HCT116 (cell line): ENCODE measurements at regions not wholly inside any gene's neighbourhood (a gene's known extent, or its start where the extent isn't known, plus 50 kb on each side); places are given as distances from the start of the nearest gene placed in this dataset.

ENCODE experiments used
- ATAC-seq: fragments of 200-7000 bp; cut with Tn5 transposase; 2 replicates; pipeline ENCODE4 v1.9.1; 2020; ENCODE audit warnings: mild to moderate bottlenecking, moderate library complexity
- BruUV-seq: library from RNA; stranded (reverse); fragments of 400-500 nt; replicated peaks from 2 replicates; lab custom pipeline; 2021; lab: Mats Ljungman, UMichigan
- CTCF ChIA-PET: fragments of 300-600 bp; sonication (Branson Sonifier 250); formaldehyde crosslinking; loops from one replicate; lab custom pipeline; 2021; ENCODE audit warnings: antibody characterized with exemption; lab: Charles Lee
- POLR2A ChIA-PET: fragments of 300-600, 350-600 bp; sonication (Branson Sonifier 250); formaldehyde crosslinking; loops from one replicate; lab custom pipeline; 2021; ENCODE audit warnings: antibody characterized with exemption; lab: Charles Lee
- RAD21 ChIA-PET, 2 experiments: fragments of 300-600 bp; sonication (Branson Sonifier 250); formaldehyde crosslinking; loops; one replicate each; lab custom pipeline; 2023; ENCODE audit warnings: low total read pairs in 2 of 2; ENCODE audit not compliant: uncharacterized antibody in 2 of 2, unreplicated experiment in 2 of 2, low non-redundant PET in 1 of 2; lab: Charles Lee
- DNase-seq: peaks from one replicate; pipeline ENCODE4 v3.0.0-alpha.2; 2010; ENCODE audit warnings: low read depth, low spot score
- H2AFZ ChIP-seq: fragments of 200-600 bp; shearing (Covaris generic), sonication (generic); 2 replicates; pipeline ENCODE4 v1.6.1; 2017; ENCODE audit warnings: low read depth, mixed run types, mixed read lengths, antibody characterized with exemption, low read length; ENCODE audit not compliant: poor library complexity, severe bottlenecking
- H3K27ac ChIP-seq: 2 replicates; pipeline ENCODE4 v1.5.1; 2012; ENCODE audit warnings: low read depth, low read length
- H3K27me3 ChIP-seq: fragments of 200-600 bp; sonication (generic); 2 replicates; pipeline ENCODE4 v1.6.1; 2016; ENCODE audit warnings: mixed run types, low read length, mixed read lengths; ENCODE audit not compliant: insufficient read depth
- H3K36me3 ChIP-seq, 2 experiments: fragments of 200-500 bp in 1 of 2; fragments of 200-600 bp in 1 of 2; sonication (Bioruptor generic) in 1 of 2; sonication (generic) in 1 of 2; 2 replicates each; pipeline versions ENCODE4 v1.5.1 to v1.6.1; 2014 to 2016; ENCODE audit warnings: low read length in 2 of 2, inconsistent platforms in 1 of 2, mixed read lengths in 1 of 2, mixed run types in 1 of 2; ENCODE audit not compliant: insufficient read depth in 2 of 2, control insufficient read depth in 1 of 2
- H3K4me1 ChIP-seq, 2 experiments: fragments of 200-600 bp in 1 of 2; sonication (generic) in 1 of 2; 2 replicates each; pipeline versions ENCODE4 v1.5.1 to v1.6.1; 2012 to 2017; ENCODE audit warnings: low read length in 2 of 2, inconsistent platforms in 1 of 2, mild to moderate bottlenecking in 1 of 2, mixed read lengths in 1 of 2, mixed run types in 1 of 2, moderate library complexity in 1 of 2; ENCODE audit not compliant: insufficient read depth in 2 of 2, control insufficient read depth in 1 of 2
- H3K4me2 ChIP-seq: fragments of 200-600 bp; sonication (generic); 2 replicates; pipeline ENCODE4 v1.6.1; 2017; ENCODE audit warnings: mixed run types, low read length, mixed read lengths
- H3K4me3 ChIP-seq, 2 experiments: fragments of 200-600 bp in 1 of 2; sonication (generic) in 1 of 2; replicated peaks in 1 of 2; 2 replicates each; pipeline ENCODE4 v1.5.1; 2011 to 2016; ENCODE audit warnings: low read length in 2 of 2, control low read depth in 1 of 2, low read depth in 1 of 2, mild to moderate bottlenecking in 1 of 2, mixed read lengths in 1 of 2, mixed run types in 1 of 2
- H3K79me2 ChIP-seq: fragments of 200-600 bp; sonication (generic); 2 replicates; pipeline ENCODE4 v1.6.1; 2017; ENCODE audit warnings: mild to moderate bottlenecking, mixed run types, low read length, moderate library complexity, mixed read lengths; ENCODE audit not compliant: insufficient read depth
- H3K9ac ChIP-seq: fragments of 200-600 bp; sonication (generic); 2 replicates; pipeline ENCODE4 v1.6.1; 2016; ENCODE audit warnings: low read length, mixed read lengths
- H3K9me2 ChIP-seq: fragments of 200-600 bp; sonication (generic), shearing (Covaris generic); 2 replicates; pipeline ENCODE4 v1.6.1; 2017; ENCODE audit warnings: mixed run types, mild to moderate bottlenecking, moderate library complexity; ENCODE audit not compliant: insufficient read depth
- H3K9me3 ChIP-seq, 2 experiments: fragments of 200-500 bp in 1 of 2; fragments of 200-600 bp in 1 of 2; sonication (Bioruptor generic) in 1 of 2; sonication (generic) in 1 of 2; 2 replicates each; pipeline ENCODE4 v1.6.1; 2014 to 2017; ENCODE audit warnings: low read length in 2 of 2, mixed read lengths in 2 of 2, inconsistent platforms in 1 of 2, low read depth in 1 of 2, mild to moderate bottlenecking in 1 of 2, mixed run types in 1 of 2, moderate library complexity in 1 of 2; ENCODE audit not compliant: control insufficient read depth in 1 of 2, insufficient read depth in 1 of 2
- H4K20me1 ChIP-seq: fragments of 200-600 bp; sonication (generic), shearing (Covaris generic); 2 replicates; pipeline ENCODE4 v1.6.1; 2017; ENCODE audit warnings: mixed run types, mild to moderate bottlenecking, moderate library complexity; ENCODE audit not compliant: insufficient read depth
- CEBPB ChIP-seq: IDR thresholded peaks from 2 replicates; pipeline ENCODE4 v1.6.1; 2012; ENCODE audit warnings: low read depth
- EZH2phosphoT487 ChIP-seq: fragments of 200-600 bp; IDR thresholded peaks from 2 replicates; pipeline ENCODE4 v1.6.1; 2018; ENCODE audit warnings: antibody characterized with exemption, borderline replicate concordance
- JUND ChIP-seq: IDR thresholded peaks from 2 replicates; pipeline ENCODE4 v1.6.1; 2012
- POLR2A ChIP-seq: IDR thresholded peaks from 2 replicates; pipeline ENCODE4 v1.7.0; 2011; ENCODE audit warnings: borderline replicate concordance; ENCODE audit not compliant: insufficient read depth, insufficient read length; ENCODE audit errors: extremely low read depth
- POLR2AphosphoS5 ChIP-seq: IDR thresholded peaks from 2 replicates; pipeline ENCODE4 v1.6.1; 2011; ENCODE audit warnings: mild to moderate bottlenecking, low read depth, low read length, moderate library complexity
- RAD21 ChIP-seq: IDR thresholded peaks from 2 replicates; pipeline ENCODE4 v1.6.1; 2012; ENCODE audit warnings: low read depth, mild to moderate bottlenecking
- YY1 ChIP-seq: IDR thresholded peaks from 2 replicates; pipeline ENCODE4 v1.6.1; 2011; ENCODE audit warnings: low read length, low read depth, moderate library complexity, mild to moderate bottlenecking; ENCODE audit not compliant: insufficient replicate concordance; ENCODE audit errors: extremely low read depth
- intact Hi-C: fragments of 100-400 bp; cut with micrococcal nuclease; formaldehyde crosslinking; loops from 2 replicates; pipeline ENCODE4 v1.10.0; 2022
- TF ChIP-seq, protein P1 (sequence below), 3 experiments: fragments of 200-600 bp in 1 of 3; sonication (generic) in 1 of 3; IDR thresholded peaks in 2 of 3; conservative IDR thresholded peaks in 1 of 3; 2 replicates each; pipeline ENCODE4 v1.5.1; 2012 to 2017; ENCODE audit warnings: low read depth in 2 of 3, low read length in 2 of 3, antibody characterized with exemption in 1 of 3, borderline replicate concordance in 1 of 3, control low read depth in 1 of 3, mild to moderate bottlenecking in 1 of 3, mixed read lengths in 1 of 3, mixed run types in 1 of 3, moderate library complexity in 1 of 3; ENCODE audit not compliant: insufficient read depth in 1 of 3

DNA sequence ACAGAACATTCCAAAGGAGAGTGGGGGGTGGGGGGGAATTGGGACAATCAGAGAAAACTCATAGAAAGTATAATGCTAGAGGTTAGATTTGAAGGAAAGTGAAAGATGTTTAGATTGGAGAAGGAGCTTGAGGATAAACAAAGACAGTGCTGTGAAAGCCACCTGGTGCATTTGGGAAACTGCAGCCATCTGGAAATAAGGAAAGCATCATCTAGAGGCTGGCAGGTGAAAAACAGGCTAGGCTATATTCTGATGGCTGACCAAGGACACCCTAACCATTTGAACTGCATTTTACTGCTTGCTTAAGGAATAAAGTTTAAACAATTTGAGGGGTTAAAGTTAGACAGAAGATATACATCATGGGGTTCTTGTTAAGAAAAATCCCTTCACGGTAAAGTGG lies 296.4 kb downstream of the CETN3 start:
- CTCF ChIA-PET, result no interaction called here
- Histone ChIP-seq H4K20me1 (no peaks in the 10 kb centered on the region), H3K27me3 (no peaks in the 10 kb centered on the region), H2AFZ (no peak overlapping the region), H3K27ac (no peak overlapping the region), H3K79me2 (no peaks in the 10 kb centered on the region), H3K4me3 (no peak overlapping the region), H3K9ac (no peak overlapping the region), H3K9me3 (no peaks in the 10 kb centered on the region), H3K4me2 (no peak overlapping the region), H3K9me2 (no peaks in the 10 kb centered on the region), H3K36me3 (no peaks in the 10 kb centered on the region), H3K4me1 (no peaks in the 10 kb centered on the region)
- POLR2A ChIA-PET, result no interaction called here
- intact Hi-C loops, result no loop called here
- ATAC-seq (peak; percentile 80), DNase-seq (no peak)
- BruUV-seq, result no TSS peak
- RAD21 ChIA-PET, result no interaction called here
- TF ChIP-seq, protein P1, sequence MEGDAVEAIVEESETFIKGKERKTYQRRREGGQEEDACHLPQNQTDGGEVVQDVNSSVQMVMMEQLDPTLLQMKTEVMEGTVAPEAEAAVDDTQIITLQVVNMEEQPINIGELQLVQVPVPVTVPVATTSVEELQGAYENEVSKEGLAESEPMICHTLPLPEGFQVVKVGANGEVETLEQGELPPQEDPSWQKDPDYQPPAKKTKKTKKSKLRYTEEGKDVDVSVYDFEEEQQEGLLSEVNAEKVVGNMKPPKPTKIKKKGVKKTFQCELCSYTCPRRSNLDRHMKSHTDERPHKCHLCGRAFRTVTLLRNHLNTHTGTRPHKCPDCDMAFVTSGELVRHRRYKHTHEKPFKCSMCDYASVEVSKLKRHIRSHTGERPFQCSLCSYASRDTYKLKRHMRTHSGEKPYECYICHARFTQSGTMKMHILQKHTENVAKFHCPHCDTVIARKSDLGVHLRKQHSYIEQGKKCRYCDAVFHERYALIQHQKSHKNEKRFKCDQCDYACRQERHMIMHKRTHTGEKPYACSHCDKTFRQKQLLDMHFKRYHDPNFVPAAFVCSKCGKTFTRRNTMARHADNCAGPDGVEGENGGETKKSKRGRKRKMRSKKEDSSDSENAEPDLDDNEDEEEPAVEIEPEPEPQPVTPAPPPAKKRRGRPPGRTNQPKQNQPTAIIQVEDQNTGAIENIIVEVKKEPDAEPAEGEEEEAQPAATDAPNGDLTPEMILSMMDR (IDR thresholded peaks at IDR 0.05 in 2 of 3, conservative IDR thresholded peaks at IDR 0.05 in 1 of 3; ENCODE audit: borderline replicate concordance in 1 of 3, insufficient read depth in 1 of 3, low read depth in 2 of 3, low read length in 2 of 3), result peak in 2 of 3 experiments; percentile 23 to 34; a peak in 2 of 6 replicates
- TF ChIP-seq YY1 (no peak), RAD21 (peak; percentile 8; the same call in 1 of the 2 replicates)

DNA sequence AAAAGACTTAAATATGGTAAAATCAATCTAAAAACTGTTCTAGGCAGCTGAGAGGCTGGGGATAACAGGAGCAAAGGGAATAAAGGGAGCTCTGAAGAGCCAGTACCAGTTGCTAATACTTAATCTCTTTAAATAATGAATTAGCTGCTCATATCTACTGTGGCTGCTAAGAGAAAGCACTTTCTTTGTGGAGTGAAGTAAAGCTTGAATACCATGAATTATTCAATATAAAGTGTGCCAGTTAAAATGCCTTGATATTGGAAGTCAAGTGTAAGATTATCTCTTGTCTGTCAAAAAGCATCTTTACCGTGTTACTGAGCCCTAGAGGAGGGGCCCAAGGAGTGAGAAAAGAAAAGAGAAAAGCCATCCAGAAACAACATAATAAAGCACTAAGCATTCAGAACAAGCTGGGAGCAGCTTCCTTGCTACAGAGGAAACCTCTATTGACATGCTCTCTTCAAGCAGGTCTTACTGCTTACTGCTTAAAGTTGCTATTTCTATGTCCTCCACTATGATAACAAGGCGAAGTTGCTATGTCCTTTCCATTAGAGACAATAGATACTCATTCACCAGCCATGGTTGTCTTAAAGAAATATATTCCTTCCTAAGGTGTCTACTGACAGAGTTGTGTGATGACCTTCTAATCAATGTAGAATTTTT lies 297.4 kb downstream of the CETN3 start:
- Histone ChIP-seq H4K20me1 (no peaks in the 10 kb centered on the region), H3K4me2 (no peak overlapping the region), H3K4me3 (no peak overlapping the region), H3K79me2 (no peaks in the 10 kb centered on the region), H3K9me3 (no peaks in the 10 kb centered on the region), H3K9me2 (no peaks in the 10 kb centered on the region), H3K27me3 (no peaks in the 10 kb centered on the region), H3K9ac (no peak overlapping the region), H2AFZ (no peak overlapping the region)
- BruUV-seq, result no TSS peak
- ChIA-PET CTCF (no interaction called here), POLR2A (no interaction called here), RAD21 (no interaction called here)
- intact Hi-C loops, result no loop called here
- no peak for ATAC-seq
- TF ChIP-seq POLR2AphosphoS5, result no peak
- no peak for TF ChIP-seq CEBPB
- TF ChIP-seq JUND, result no peak
- no peak for TF ChIP-seq POLR2A
- no peak for TF ChIP-seq EZH2phosphoT487
- TF ChIP-seq, all 23 proteins: peak for 0
- Histone ChIP-seq H3K36me3 (no peaks in the 10 kb centered on the region), H3K27ac (no peak overlapping the region), H3K4me1 (no peaks in the 10 kb centered on the region)
- no peak for DNase-seq
